ENCODE measurements at regions not wholly inside any gene's neighbourhood (a gene's known extent, or its start where the extent isn't known, plus 50 kb on each side); places are given as distances from the start of the nearest gene placed in this dataset.

DNA sequence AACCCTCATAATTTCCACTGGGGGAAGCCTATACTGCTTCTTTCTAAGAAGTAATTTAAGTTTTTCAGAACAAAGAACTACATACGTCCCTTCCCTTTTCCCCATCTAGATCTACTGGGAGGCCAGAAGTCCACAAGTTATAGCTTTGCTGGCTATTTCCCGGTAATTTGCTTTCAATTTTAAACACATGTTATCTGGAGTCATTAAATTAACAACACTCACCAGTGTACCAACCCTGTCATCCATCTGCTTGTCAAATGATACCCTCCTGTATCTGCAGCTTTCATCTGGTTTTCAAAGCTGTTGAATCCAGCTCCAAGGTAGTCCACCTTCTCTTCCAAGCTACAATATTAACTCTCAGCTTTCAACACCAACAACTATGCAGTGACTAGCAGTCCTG is 466.7 kb upstream of the PKN2 start:
- Mint-ChIP-seq H3K36me3 (ENCODE audit: low read depth, unreplicated experiment) (no peaks in the 10 kb centered on the region), H3K27me3 (ENCODE audit: low read depth, unreplicated experiment) (no peaks in the 10 kb centered on the region), H3K9me3 (ENCODE audit: unreplicated experiment) (no peaks in the 10 kb centered on the region), H3K4me3 (ENCODE audit: unreplicated experiment) (no peak overlapping the region), H3K4me1 (ENCODE audit: low read depth, unreplicated experiment) (peaks cover 20% of the 10 kb centered on the region), H3K27ac (ENCODE audit: unreplicated experiment) (no peak overlapping the region)
- H4K20me1 ChIP-seq (ENCODE audit: insufficient read depth, low read length), result no peaks in the 10 kb centered on the region
- no peak overlapping the region for H3K9ac ChIP-seq (ENCODE audit: low read length)
- FAIRE-seq (no peak), DNase-seq (ENCODE audit: low read depth) (no peak)
- no peaks in the 10 kb centered on the region for H3K36me3 ChIP-seq (ENCODE audit: insufficient read depth, low read length)
- peaks cover 4% of the 10 kb centered on the region for H3K4me1 ChIP-seq (ENCODE audit: insufficient read depth, low read length)
- no peak overlapping the region for H3K4me2 ChIP-seq (ENCODE audit: low read length)
- H3K27ac ChIP-seq (ENCODE audit: low read depth, low read length), result no peak overlapping the region
- H2AFZ ChIP-seq (ENCODE audit: low read depth, low read length), result no peak overlapping the region
- no peaks in the 10 kb centered on the region for H3K27me3 ChIP-seq (ENCODE audit: insufficient read depth, low read length)
- TF ChIP-seq CTCF (IDR thresholded peaks at IDR 0.05; ENCODE audit: insufficient read depth, low read depth, low read length), result no peak
- TF ChIP-seq EZH2 (IDR thresholded peaks at IDR 0.05; ENCODE audit: insufficient read depth, low read length), result no peak
- H3K79me2 ChIP-seq (ENCODE audit: insufficient read depth, low read length), result no peaks in the 10 kb centered on the region
- H3K9me3 ChIP-seq (ENCODE audit: insufficient read depth, low read depth, low read length), result no peaks in the 10 kb centered on the region
- H3K4me3 ChIP-seq (ENCODE audit: insufficient read depth, low read depth, low read length), result no peak overlapping the region

GRCh38 chr1:88219521-88219920 is 464.6 kb upstream of the PKN2 start:
- FAIRE-seq (no peak), DNase-seq (ENCODE audit: low read depth) (no peak)
- H3K36me3 ChIP-seq (ENCODE audit: insufficient read depth, low read length), result no peaks in the 10 kb centered on the region
- H4K20me1 ChIP-seq (ENCODE audit: insufficient read depth, low read length), result no peaks in the 10 kb centered on the region
- Mint-ChIP-seq H3K27ac (ENCODE audit: unreplicated experiment) (no peak overlapping the region), H3K27me3 (ENCODE audit: low read depth, unreplicated experiment) (no peaks in the 10 kb centered on the region), H3K9me3 (ENCODE audit: unreplicated experiment) (no peaks in the 10 kb centered on the region), H3K36me3 (ENCODE audit: low read depth, unreplicated experiment) (no peaks in the 10 kb centered on the region), H3K4me1 (ENCODE audit: low read depth, unreplicated experiment) (peaks cover 25% of the 10 kb centered on the region), H3K4me3 (ENCODE audit: unreplicated experiment) (no peak overlapping the region)
- no peak overlapping the region for H2AFZ ChIP-seq (ENCODE audit: low read depth, low read length)
- TF ChIP-seq CTCF (IDR thresholded peaks at IDR 0.05; ENCODE audit: insufficient read depth, low read depth, low read length) (no peak), EZH2 (IDR thresholded peaks at IDR 0.05; ENCODE audit: insufficient read depth, low read length) (no peak)
- no peak overlapping the region for H3K4me2 ChIP-seq (ENCODE audit: low read length)
- H3K27ac ChIP-seq (ENCODE audit: low read depth, low read length), result no peak overlapping the region
- H3K4me1 ChIP-seq (ENCODE audit: insufficient read depth, low read length), result peaks cover 4% of the 10 kb centered on the region
- no peaks in the 10 kb centered on the region for H3K27me3 ChIP-seq (ENCODE audit: insufficient read depth, low read length)
- H3K9ac ChIP-seq (ENCODE audit: low read length), result no peak overlapping the region
- no peak overlapping the region for H3K4me3 ChIP-seq (ENCODE audit: insufficient read depth, low read depth, low read length)
- no peaks in the 10 kb centered on the region for H3K79me2 ChIP-seq (ENCODE audit: insufficient read depth, low read length)
- no peaks in the 10 kb centered on the region for H3K9me3 ChIP-seq (ENCODE audit: insufficient read depth, low read depth, low read length)

DNA sequence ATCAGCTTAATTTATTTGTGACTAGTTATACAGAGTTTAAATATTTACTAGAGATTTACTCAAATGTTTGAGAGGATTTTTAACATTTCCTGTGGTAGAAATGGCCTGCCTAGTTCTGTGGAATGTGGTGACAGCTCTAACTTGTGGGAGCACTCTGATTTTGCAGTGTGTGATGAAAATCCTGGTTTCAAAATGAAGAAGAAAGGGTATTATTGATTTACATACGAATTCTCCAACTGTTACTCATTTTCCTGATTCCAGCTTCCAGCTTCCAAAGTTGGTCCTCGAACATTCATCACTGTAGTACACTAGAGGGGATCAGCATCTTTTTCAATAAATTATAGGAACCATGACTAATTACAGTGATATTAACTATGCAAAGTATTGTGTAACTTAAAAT is 462.7 kb upstream of the PKN2 start:
- no peaks in the 10 kb centered on the region for H3K79me2 ChIP-seq (ENCODE audit: insufficient read depth, low read length)
- no peak overlapping the region for H3K4me2 ChIP-seq (ENCODE audit: low read length)
- DNase-seq (ENCODE audit: low read depth) (peak; percentile 82), FAIRE-seq (no peak)
- H3K9ac ChIP-seq (ENCODE audit: low read length), result no peak overlapping the region
- Mint-ChIP-seq H3K4me1 (ENCODE audit: low read depth, unreplicated experiment) (peaks cover 25% of the 10 kb centered on the region), H3K27ac (ENCODE audit: unreplicated experiment) (no peak overlapping the region), H3K27me3 (ENCODE audit: low read depth, unreplicated experiment) (no peaks in the 10 kb centered on the region), H3K4me3 (ENCODE audit: unreplicated experiment) (no peak overlapping the region), H3K36me3 (ENCODE audit: low read depth, unreplicated experiment) (no peaks in the 10 kb centered on the region), H3K9me3 (ENCODE audit: unreplicated experiment) (no peaks in the 10 kb centered on the region)
- H2AFZ ChIP-seq (ENCODE audit: low read depth, low read length), result no peak overlapping the region
- TF ChIP-seq EZH2 (IDR thresholded peaks at IDR 0.05; ENCODE audit: insufficient read depth, low read length) (no peak), CTCF (IDR thresholded peaks at IDR 0.05; ENCODE audit: insufficient read depth, low read depth, low read length) (no peak)
- H3K4me3 ChIP-seq (ENCODE audit: insufficient read depth, low read depth, low read length), result no peak overlapping the region
- H3K27me3 ChIP-seq (ENCODE audit: insufficient read depth, low read length), result no peaks in the 10 kb centered on the region
- H4K20me1 ChIP-seq (ENCODE audit: insufficient read depth, low read length), result no peaks in the 10 kb centered on the region
- no peak overlapping the region for H3K27ac ChIP-seq (ENCODE audit: low read depth, low read length)
- H3K36me3 ChIP-seq (ENCODE audit: insufficient read depth, low read length), result no peaks in the 10 kb centered on the region
- peaks cover 4% of the 10 kb centered on the region for H3K4me1 ChIP-seq (ENCODE audit: insufficient read depth, low read length)
- H3K9me3 ChIP-seq (ENCODE audit: insufficient read depth, low read depth, low read length), result no peaks in the 10 kb centered on the region
